Prostate gland (tissue), 2 donors: ENCODE measurements at regions not wholly inside any gene's neighbourhood (a gene's known extent, or its start where the extent isn't known, plus 50 kb on each side); places are given as distances from the start of the nearest gene placed in this dataset.

Experiments
- DNase-seq: peaks from one replicate; pipeline ENCODE4 v3.0.0-alpha.2; 2019; ENCODE audit warnings: low spot score
- H3K27ac ChIP-seq, 2 donors: fragments of 200-600 bp; sonication (generic); 2 replicates each; pipeline ENCODE4 v1.5.1; 2017 to 2019
- H3K27me3 ChIP-seq: fragments of 200-600 bp; sonication (generic); replicated peaks from 2 replicates; pipeline ENCODE4 v1.5.1; 2019; ENCODE audit not compliant: insufficient read depth
- H3K36me3 ChIP-seq, 2 donors: fragments of 200-600 bp; sonication (generic); 1 replicate in 1 of 2; 2 replicates in 1 of 2; pipeline versions ENCODE4 v1.5.1 to v1.8.1; 2017 to 2019
- H3K4me1 ChIP-seq: fragments of 200-600 bp; sonication (generic); replicated peaks from 2 replicates; pipeline ENCODE4 v1.5.1; 2019
- H3K4me3 ChIP-seq, 2 donors: fragments of 200-600 bp; sonication (generic); 2 replicates each; pipeline ENCODE4 v1.5.1; 2017 to 2019
- H3K9me3 ChIP-seq: fragments of 200-600 bp; sonication (generic); 2 replicates; pipeline ENCODE4 v1.5.1; 2017
- CTCF ChIP-seq, 4 experiments: fragments of 200-600 bp in 2 of 4; fragments of 450-650 bp in 2 of 4; sonication (generic) in 2 of 4; IDR thresholded peaks; 1 replicate in 3 of 4; 2 replicates in 1 of 4; pipeline ENCODE4 v1.5.1; 2016 to 2019; ENCODE audit warnings: antibody characterized with exemption in 4 of 4, mild to moderate bottlenecking in 2 of 4, moderate library complexity in 2 of 4
- POLR2A ChIP-seq: fragments of 450-650 bp; IDR thresholded peaks from one replicate; pipeline ENCODE4 v1.6.1; 2016; ENCODE audit warnings: antibody characterized with exemption, mild to moderate bottlenecking
- POLR2AphosphoS5 ChIP-seq: sonication (generic); formaldehyde crosslinking; IDR thresholded peaks from one replicate; pipeline ENCODE4 v1.6.1; 2017; ENCODE audit warnings: antibody characterized with exemption
- WGBS: methylation state at CpG from one replicate; pipeline ENCODE4 v1.1.5; 2018; 5-methylcytosine and 5-hydroxymethylcytosine counted together
- intact Hi-C: fragments of 100-400 bp; cut with DNase I; formaldehyde crosslinking; loops from one replicate; pipeline ENCODE4 v1.14.2; 2022

GRCh38 chr3:101172516-101172915 lies 147.9 kb downstream of the IMPG2 start:
- H3K27me3 ChIP-seq, result no peaks in the 10 kb centered on the region
- intact Hi-C loops, result no loop called here
- TF ChIP-seq CTCF (IDR thresholded peaks at IDR 0.05) (no peak), POLR2AphosphoS5 (no peak), POLR2A (no peak)
- 72% methylated on average over 1 of the region's 1 CpG for WGBS
- no peaks in the 10 kb centered on the region for H3K4me1 ChIP-seq
- H3K4me3 ChIP-seq, result no peak overlapping the region
- no peak for DNase-seq
- no peaks in the 10 kb centered on the region for H3K36me3 ChIP-seq
- H3K9me3 ChIP-seq, result no peaks in the 10 kb centered on the region
- H3K27ac ChIP-seq, result no peak overlapping the region

- 83% methylated on average over 2 of the region's 2 CpGs for WGBS
- H3K4me1 ChIP-seq, result no peaks in the 10 kb centered on the region
- H3K36me3 ChIP-seq, result no peaks in the 10 kb centered on the region
- no peaks in the 10 kb centered on the region for H3K9me3 ChIP-seq
- intact Hi-C loops, result no loop called here
- H3K27ac ChIP-seq, result no peak overlapping the region
- TF ChIP-seq POLR2A, result no peak
- no peak for TF ChIP-seq CTCF (IDR thresholded peaks at IDR 0.05)
- TF ChIP-seq POLR2AphosphoS5, result no peak
- no peaks in the 10 kb centered on the region for H3K27me3 ChIP-seq
- no peak overlapping the region for H3K4me3 ChIP-seq
- DNase-seq, result no peak
Measured at GRCh38 chr3:101171681-101172191, 148.6 kb downstream of the IMPG2 start.

- H3K9me3 ChIP-seq, result no peaks in the 10 kb centered on the region
- 97% methylated on average over 5 of the region's 5 CpGs for WGBS
Measured at GRCh38 chr3:101170806-101171558, 149.4 kb downstream of the IMPG2 start.

GRCh38 chr3:101170062-101170771 lies 150.2 kb downstream of the IMPG2 start:
- no peak overlapping the region for H3K27ac ChIP-seq
- no peak for TF ChIP-seq POLR2AphosphoS5
- TF ChIP-seq POLR2A, result no peak
- TF ChIP-seq CTCF (IDR thresholded peaks at IDR 0.05), result no peak
- no peaks in the 10 kb centered on the region for H3K27me3 ChIP-seq
- DNase-seq, result no peak
- WGBS, result 62% methylated on average over 8 of the region's 8 CpGs
- intact Hi-C loops, result no loop called here
- no peaks in the 10 kb centered on the region for H3K36me3 ChIP-seq
- no peak overlapping the region for H3K4me3 ChIP-seq
- no peaks in the 10 kb centered on the region for H3K4me1 ChIP-seq
- no peaks in the 10 kb centered on the region for H3K9me3 ChIP-seq

More at GRCh38 chr3:101170806-101171558, 149.4 kb downstream of the IMPG2 start:
- H3K27ac ChIP-seq, result no peak overlapping the region
- no peaks in the 10 kb centered on the region for H3K4me1 ChIP-seq
- no peak for TF ChIP-seq POLR2A
- no peaks in the 10 kb centered on the region for H3K27me3 ChIP-seq
- no peaks in the 10 kb centered on the region for H3K36me3 ChIP-seq
- H3K4me3 ChIP-seq, result no peak overlapping the region
- no peak for DNase-seq
- intact Hi-C loops, result no loop called here

- H3K27ac ChIP-seq, result no peak overlapping the region
- H3K4me3 ChIP-seq, result no peak overlapping the region
- no peaks in the 10 kb centered on the region for H3K27me3 ChIP-seq
- no peaks in the 10 kb centered on the region for H3K36me3 ChIP-seq
- no peaks in the 10 kb centered on the region for H3K9me3 ChIP-seq
- TF ChIP-seq POLR2A (no peak), POLR2AphosphoS5 (no peak), CTCF (IDR thresholded peaks at IDR 0.05) (no peak)
- intact Hi-C loops, result no loop called here
- 71% methylated on average over 3 of the region's 3 CpGs for WGBS
- H3K4me1 ChIP-seq, result no peaks in the 10 kb centered on the region
- no peak for DNase-seq
Measured at GRCh38 chr3:101169516-101169915, 150.9 kb downstream of the IMPG2 start.
